ENCODE measurements at regions not wholly inside any gene's neighbourhood (a gene's known extent, or its start where the extent isn't known, plus 50 kb on each side); places are given as distances from the start of the nearest gene placed in this dataset.

DNA sequence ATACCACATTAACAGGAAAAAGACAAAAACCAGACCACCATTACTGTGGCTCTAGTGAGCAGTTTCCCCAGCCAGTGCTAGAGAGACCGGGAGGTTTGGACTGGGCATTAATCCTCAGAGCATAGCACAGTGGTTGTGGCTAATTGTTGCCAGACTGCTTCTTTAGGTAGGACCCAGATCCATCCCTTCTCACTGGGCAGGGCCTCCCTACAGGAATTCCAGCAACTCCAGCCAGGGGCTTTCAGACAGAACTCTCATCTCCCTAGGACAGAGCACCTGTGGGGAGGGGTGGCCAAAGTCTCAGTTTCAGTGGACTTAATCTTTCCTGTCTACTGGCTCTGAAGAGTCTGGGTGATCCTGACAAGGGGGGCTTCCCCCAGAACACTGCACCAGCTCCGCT is 759.6 kb downstream of the SQOR start:
- no peak overlapping the region for H3K4me3 Mint-ChIP-seq
- H3K36me3 ChIP-seq (replicated peaks in 1 of 2; ENCODE audit: control extremely low read depth in 1 of 2, control insufficient read depth in 1 of 2, extremely low read depth in 1 of 2, insufficient read depth in 2 of 2, low read length in 1 of 2): no peaks in the 10 kb centered on the region
- no peaks in the 10 kb centered on the region for H3K27me3 Mint-ChIP-seq
- ChIA-PET POLR2A (no interaction called here), CTCF (no interaction called here)
- no peak for ATAC-seq (ENCODE audit: low read depth)
- no peaks in the 10 kb centered on the region for H3K79me2 ChIP-seq (ENCODE audit: control insufficient read depth, insufficient read depth, low read length)
- H3K27me3 ChIP-seq (replicated peaks in 1 of 4; ENCODE audit: control extremely low read depth in 1 of 4, control insufficient read depth in 3 of 4, insufficient read depth in 4 of 4, low read length in 3 of 4): no peaks in the 10 kb centered on the region
- intact Hi-C loops (cut with micrococcal nuclease): no loop called here
- H3K4me3 ChIP-seq (ENCODE audit: control extremely low read depth in 1 of 5, extremely low read depth in 1 of 5, insufficient read depth in 1 of 5, low read depth in 2 of 5, low read length in 4 of 5): no peak overlapping the region
- DNase-seq: no peak
- TF ChIP-seq, protein P1, sequence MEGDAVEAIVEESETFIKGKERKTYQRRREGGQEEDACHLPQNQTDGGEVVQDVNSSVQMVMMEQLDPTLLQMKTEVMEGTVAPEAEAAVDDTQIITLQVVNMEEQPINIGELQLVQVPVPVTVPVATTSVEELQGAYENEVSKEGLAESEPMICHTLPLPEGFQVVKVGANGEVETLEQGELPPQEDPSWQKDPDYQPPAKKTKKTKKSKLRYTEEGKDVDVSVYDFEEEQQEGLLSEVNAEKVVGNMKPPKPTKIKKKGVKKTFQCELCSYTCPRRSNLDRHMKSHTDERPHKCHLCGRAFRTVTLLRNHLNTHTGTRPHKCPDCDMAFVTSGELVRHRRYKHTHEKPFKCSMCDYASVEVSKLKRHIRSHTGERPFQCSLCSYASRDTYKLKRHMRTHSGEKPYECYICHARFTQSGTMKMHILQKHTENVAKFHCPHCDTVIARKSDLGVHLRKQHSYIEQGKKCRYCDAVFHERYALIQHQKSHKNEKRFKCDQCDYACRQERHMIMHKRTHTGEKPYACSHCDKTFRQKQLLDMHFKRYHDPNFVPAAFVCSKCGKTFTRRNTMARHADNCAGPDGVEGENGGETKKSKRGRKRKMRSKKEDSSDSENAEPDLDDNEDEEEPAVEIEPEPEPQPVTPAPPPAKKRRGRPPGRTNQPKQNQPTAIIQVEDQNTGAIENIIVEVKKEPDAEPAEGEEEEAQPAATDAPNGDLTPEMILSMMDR (IDR thresholded peaks at IDR 0.05): no peak
- TF ChIP-seq EZH2 (IDR thresholded peaks at IDR 0.05; ENCODE audit: borderline replicate concordance, insufficient read depth, low read depth, low read length, poor library complexity, severe bottlenecking): no peak
- no peaks in the 10 kb centered on the region for H4K20me1 ChIP-seq (ENCODE audit: control insufficient read depth, insufficient read depth, low read length, poor library complexity, severe bottlenecking)
- H3K9me3 Mint-ChIP-seq (ENCODE audit: insufficient read depth): peaks cover 9% of the 10 kb centered on the region
- H3K4me1 Mint-ChIP-seq: no peaks in the 10 kb centered on the region
- no peak overlapping the region for H2AFZ ChIP-seq (ENCODE audit: insufficient read depth, low read depth, low read length, poor library complexity, severe bottlenecking)
- peaks cover 0 to 12% (median 0%) of the 10 kb centered on the region in 3 donors for H3K9me3 ChIP-seq (ENCODE audit: control extremely low read depth in 1 of 3, control insufficient read depth in 2 of 3, insufficient read depth in 1 of 3, low read length in 2 of 3)
- 95% methylated on average over 2 of the region's 2 CpGs for WGBS (ENCODE audit: insufficient coverage)
- no peaks in the 10 kb centered on the region for H3K4me1 ChIP-seq (ENCODE audit: control insufficient read depth in 2 of 2, insufficient read depth in 2 of 2, low read length in 2 of 2)
- H3K4me2 ChIP-seq (replicated peaks; ENCODE audit: low read depth, low read length, poor library complexity, severe bottlenecking): no peak overlapping the region
- H3K27ac ChIP-seq (ENCODE audit: low read length in 2 of 2): no peak overlapping the region
- H3K27ac Mint-ChIP-seq: no peak overlapping the region
- no peak overlapping the region for H3K9ac ChIP-seq (ENCODE audit: low read length)

DNA sequence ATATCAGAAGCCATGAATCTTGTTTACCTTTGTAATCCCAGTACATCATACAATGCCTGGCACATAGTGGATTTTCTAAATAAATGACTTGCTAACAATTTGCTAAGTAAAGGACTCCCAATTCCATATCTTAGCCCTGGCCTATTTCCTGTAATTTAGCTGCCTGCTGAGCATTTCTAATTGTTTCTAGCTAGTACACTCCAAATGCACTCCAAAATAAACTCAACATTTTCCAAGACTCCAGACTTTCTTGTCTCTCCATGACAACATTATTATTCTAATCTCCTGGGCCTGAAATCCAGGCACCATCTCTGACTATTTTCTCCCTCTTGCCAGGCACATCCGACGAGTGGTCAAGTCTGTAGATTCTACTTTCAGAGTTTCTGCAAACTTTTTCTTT is 773.5 kb downstream of the SQOR start:
- Histone ChIP-seq H2AFZ (ENCODE audit: insufficient read depth, low read depth, low read length, poor library complexity, severe bottlenecking) (no peak overlapping the region), H3K4me3 (ENCODE audit: control extremely low read depth in 1 of 5, extremely low read depth in 1 of 5, insufficient read depth in 1 of 5, low read depth in 2 of 5, low read length in 4 of 5) (no peak overlapping the region), H3K4me2 (replicated peaks; ENCODE audit: low read depth, low read length, poor library complexity, severe bottlenecking) (no peak overlapping the region), H3K27me3 (replicated peaks in 1 of 4; ENCODE audit: control extremely low read depth in 1 of 4, control insufficient read depth in 3 of 4, insufficient read depth in 4 of 4, low read length in 3 of 4) (no peaks in the 10 kb centered on the region), H3K9me3 (ENCODE audit: control extremely low read depth in 1 of 3, control insufficient read depth in 2 of 3, insufficient read depth in 1 of 3, low read length in 2 of 3) (no peaks in the 10 kb centered on the region), H3K9ac (ENCODE audit: low read length) (no peak overlapping the region), H3K4me1 (ENCODE audit: control insufficient read depth in 2 of 2, insufficient read depth in 2 of 2, low read length in 2 of 2) (no peaks in the 10 kb centered on the region), H3K79me2 (ENCODE audit: control insufficient read depth, insufficient read depth, low read length) (no peaks in the 10 kb centered on the region), H4K20me1 (ENCODE audit: control insufficient read depth, insufficient read depth, low read length, poor library complexity, severe bottlenecking) (no peaks in the 10 kb centered on the region), H3K36me3 (replicated peaks in 1 of 2; ENCODE audit: control extremely low read depth in 1 of 2, control insufficient read depth in 1 of 2, extremely low read depth in 1 of 2, insufficient read depth in 2 of 2, low read length in 1 of 2) (no peaks in the 10 kb centered on the region), H3K27ac (ENCODE audit: low read length in 2 of 2) (no peak overlapping the region)
- DNase-seq (no peak), ATAC-seq (ENCODE audit: low read depth) (no peak)
- intact Hi-C loops (cut with micrococcal nuclease): no loop called here
- no peaks in the 10 kb centered on the region for H3K9me3 Mint-ChIP-seq (ENCODE audit: insufficient read depth)
- no peaks in the 10 kb centered on the region for H3K4me1 Mint-ChIP-seq
- ChIA-PET CTCF (no interaction called here), POLR2A (no interaction called here)
- TF ChIP-seq EZH2 (IDR thresholded peaks at IDR 0.05; ENCODE audit: borderline replicate concordance, insufficient read depth, low read depth, low read length, poor library complexity, severe bottlenecking): no peak
- WGBS (ENCODE audit: insufficient coverage): no CpG with 5 or more reads among the region's 2 CpGs
- H3K4me3 Mint-ChIP-seq: no peak overlapping the region
- no peak overlapping the region for H3K27ac Mint-ChIP-seq
- H3K27me3 Mint-ChIP-seq: no peaks in the 10 kb centered on the region

Measured in B cell (primary cell).